HG03565 (cell line): ENCODE measurements at regions not wholly inside any gene's neighbourhood (a gene's known extent, or its start where the extent isn't known, plus 50 kb on each side); places are given as distances from the start of the nearest gene placed in this dataset.

Source experiments
- ATAC-seq: cut with Tn5 transposase; IDR thresholded peaks from one replicate; pipeline ENCODE4 v1.9.1; 2021; ENCODE audit warnings: mild to moderate bottlenecking, moderate library complexity; ENCODE audit not compliant: unreplicated experiment

DNA sequence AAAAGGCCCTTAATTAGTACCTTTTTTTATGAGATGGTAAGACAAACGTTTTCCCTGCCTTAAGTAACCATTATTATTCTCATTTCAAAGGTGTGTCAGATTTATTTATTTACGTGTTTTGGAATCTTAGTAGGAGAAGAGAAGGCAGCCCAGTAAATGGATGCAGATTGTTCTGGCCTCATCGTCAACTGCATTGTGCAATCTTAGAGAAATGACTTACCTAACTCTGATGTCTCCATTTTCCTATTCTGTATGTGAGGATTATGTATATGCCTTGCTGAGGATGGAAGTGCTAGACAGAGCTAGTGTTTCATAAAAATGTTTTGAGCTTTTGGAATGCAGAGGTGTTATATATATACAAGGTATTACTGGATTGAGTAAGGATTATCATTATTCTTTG lies 97.0 kb upstream of the JAG1 start:
- no peak for ATAC-seq

DNA sequence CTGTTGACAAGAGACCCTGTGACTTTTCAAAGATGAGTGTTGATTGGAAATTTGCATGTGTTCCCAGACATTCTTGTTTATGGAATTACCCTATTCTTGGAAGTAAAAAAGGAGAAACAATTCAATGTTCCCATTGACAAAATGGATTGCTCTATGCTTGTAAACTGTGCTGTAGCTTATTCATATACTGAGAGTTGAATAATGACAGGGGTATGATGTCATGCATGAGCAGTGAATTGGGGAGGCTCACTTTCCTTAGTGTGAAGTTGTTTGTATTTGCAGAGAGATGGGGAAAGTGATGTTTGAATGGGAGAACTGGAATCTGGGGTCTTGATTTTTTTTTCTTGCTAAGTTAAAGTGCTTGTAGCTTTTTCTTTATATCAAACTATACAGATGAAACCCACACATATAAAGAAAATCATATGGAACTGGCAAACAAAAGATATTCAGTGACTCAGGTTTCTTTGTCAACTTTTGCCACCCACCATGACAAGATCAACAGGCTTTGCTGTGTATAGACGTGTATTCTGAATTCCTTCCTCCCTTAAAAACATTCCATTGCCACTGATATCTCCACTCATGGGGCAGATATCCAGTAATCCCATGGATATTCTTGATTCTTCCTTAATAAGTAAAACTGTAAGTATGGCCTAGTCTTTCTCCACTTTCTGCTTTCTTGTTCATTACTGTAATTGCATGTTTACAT lies 97.8 kb upstream of the JAG1 start:
- ATAC-seq = no peak

DNA sequence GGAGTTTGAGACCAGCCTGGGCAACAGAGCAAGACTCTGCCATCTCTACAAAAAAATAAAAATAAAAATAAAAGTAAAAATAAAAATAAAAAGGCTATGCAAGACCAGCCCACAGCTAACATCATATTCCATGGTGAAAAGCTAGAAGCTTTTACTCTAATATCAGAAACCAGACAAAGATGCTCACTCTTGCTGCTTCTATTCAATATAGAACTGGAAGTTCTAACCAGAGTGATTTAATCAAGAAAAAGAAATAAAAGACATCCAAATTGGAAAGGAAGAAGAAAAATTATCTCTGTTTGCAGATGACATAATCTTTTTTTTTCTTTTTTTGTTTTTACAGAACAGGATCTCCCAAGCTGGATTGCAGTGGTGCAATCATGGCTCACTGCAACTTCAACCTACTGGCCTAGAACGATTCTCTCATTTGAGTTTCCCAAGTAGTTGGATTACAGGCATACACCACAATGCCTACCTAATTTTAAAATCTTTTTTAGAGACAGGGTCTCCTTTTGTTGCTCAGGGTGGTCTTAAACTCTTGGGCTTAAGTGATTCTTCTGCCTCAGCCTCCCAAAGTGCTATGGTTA lies 100.7 kb upstream of the JAG1 start:
- ATAC-seq = no peak

DNA sequence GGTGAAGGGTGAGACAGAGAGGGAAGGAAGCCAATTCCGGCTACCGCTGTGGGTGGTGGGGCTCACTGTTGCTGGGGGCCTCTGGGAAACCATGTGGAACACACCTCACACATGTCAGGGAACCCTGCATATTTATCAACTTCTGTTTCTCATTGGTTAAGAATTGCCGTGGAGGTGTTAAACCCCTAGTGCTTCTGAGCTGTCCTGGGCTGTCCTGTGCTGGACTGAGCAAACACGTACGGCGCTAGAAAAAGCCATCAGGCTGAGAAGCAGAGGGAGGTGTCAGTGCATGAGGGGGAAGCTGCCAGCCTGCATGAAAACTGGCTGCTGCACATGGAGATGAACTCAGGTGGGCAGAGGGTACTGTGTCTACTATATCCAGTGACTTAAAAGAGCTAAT lies 103.9 kb upstream of the JAG1 start:
- no peak for ATAC-seq

DNA sequence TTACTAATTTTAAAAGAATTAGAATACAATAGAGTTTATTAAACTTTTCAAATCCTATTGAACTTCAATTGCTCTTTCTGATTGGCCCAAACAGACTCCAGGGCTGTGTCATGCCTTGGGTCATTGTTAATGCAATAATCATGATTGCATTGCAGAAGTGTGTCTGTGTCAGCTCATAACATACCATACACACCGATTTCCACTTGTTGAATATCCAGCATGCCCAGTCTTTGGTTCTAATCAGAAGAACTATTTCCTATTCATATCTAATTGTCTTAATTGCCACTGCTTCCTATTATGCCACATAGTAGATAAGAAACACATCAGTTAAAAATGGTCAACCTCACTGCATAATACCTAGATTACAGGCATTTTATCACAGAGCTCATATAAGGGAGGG lies 106.1 kb upstream of the JAG1 start:
- ATAC-seq = no peak

DNA sequence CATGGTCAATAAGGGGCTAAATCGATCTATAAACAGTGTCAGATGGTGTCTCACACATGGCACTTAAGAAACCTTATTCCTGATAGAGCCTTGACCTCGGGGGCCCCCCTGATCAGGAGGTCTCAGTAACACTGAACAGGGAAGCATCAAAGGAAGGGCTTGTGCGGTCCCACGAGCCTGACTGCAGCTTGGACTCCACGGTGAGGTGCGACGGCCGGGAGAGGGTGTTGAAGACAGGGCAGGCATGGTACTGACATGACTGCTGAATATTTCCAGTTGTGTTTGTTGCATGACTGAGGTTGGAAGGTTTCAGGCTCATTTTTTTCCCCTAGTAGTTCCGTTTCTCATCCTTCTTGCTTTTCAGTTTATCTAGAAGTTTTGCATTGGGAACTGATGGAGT lies 107.1 kb upstream of the JAG1 start:
- ATAC-seq = no peak

DNA sequence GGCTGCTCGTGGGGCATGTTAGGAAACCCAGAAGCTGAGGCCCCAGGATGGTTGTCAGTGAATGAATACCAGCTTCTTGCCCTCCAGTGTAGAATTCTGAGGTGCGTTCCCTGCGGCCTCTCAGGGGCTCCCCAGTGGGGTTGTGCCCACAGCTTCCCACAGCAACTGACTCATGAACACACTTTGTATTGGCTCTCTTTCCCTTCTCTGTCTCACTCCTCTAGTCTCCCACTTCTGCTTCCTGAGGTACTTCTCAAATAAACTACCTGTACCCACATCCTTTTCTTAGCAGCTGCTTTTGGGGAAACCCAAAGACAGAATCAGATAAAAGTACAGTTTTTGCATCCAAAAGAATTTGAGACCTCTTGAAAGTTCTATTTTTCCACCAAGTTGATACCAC lies 107.7 kb upstream of the JAG1 start:
- no peak for ATAC-seq

DNA sequence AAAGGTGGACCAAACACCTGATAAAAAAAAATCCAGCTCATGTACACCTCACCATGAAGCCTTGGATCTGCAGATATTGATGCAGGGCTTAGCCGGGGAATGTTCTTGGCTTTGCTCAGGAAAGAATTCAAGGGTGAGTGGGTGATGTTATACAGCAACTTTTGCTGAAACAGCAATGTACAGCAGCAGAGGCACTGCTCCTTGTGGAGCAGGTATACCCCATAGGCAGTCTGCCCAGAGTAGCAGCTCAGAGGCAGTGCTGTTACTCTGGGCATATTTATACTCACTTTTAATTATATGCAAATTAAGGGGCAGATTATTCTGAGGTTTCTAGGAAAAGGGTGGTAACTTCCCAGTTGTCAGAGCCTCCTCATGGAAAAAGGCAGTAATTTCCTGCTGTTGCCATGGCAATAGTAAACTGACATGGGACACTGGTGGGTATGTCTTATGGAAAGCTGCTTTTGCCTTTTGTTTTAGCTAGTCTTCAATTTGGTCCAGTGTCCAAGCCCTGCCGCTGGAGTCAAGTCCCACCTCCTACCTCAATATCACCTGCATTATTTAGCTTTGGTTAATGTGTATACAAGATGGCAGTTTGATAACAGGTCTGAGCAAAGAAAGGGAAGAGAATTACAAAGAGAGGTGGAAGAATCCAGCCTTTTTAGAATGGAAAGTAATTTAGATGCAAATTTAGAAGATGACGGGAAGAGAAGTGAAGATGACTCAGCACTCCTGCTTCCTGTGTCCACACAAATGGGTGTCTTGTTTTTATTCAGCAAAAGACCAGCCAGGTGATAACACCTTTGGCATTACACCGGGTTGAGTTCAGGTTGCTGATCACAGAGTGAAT lies 110.1 kb upstream of the JAG1 start:
- ATAC-seq = no peak

DNA sequence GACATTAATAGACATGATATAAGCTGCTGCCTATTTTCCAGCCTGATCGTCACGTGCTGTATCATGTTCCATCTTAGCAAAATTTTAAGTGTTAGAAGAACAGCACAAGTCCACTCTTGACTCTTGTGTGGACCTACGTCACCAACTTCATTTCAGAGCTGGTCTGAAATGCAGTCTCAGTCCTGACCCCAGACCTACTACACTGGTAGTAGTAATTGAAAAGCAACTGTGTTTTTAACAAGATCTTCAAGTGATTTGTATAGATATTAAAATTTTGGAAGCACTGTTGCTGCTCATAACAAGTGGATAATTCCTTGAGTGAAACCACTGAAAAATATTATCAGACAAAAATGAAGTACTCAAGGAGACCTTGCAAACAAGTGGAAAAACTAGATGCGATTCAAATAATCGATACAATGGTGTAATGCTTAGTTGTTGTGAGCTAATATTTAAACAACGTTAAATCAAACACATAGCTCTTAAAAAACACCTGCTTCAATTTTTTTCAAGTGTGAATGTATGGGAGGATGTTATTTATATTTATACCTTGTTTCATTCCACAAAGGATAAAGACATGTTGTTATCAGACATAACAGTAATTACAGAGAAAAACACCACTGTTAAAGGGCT lies 110.9 kb upstream of the JAG1 start:
- no peak for ATAC-seq

DNA sequence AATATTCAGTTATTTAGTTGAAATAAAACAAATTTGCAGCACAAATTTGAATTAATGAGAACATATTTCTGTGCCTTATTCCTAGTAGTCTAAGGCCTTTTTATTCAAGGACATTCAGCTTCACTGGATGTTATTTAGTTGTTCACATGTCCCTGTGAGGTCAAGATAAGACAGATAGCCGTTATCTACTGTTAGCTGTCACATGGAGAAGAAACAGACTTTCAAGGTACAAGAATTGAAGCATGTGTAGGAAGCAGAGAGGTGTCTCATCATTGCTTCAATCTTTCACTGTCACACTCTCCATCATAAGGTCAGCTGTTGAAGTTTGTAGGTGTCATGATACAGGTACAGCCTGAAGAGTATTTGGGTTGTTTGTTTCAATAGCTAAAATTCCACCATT lies 112.9 kb upstream of the JAG1 start:
- ATAC-seq = no peak

DNA sequence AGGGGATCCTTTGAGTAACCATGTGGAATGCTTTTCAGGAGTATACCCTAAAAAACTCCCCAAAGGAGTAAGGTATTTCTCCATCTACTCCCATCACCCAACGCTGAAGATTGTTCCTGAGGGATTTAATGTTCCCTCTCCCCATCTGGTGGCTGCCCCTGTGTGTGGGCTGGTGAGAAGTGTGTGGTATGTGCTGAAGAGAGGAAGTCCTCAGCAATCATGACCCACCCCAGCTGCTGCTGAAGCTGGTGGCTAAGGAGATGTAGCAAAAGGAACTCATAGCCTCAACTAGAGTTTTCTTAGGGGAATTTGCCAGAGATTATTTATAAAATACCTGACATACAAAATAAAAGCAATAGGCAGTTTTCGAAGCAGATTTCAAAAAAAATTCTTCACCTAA lies 114.3 kb upstream of the JAG1 start:
- ATAC-seq = no peak

DNA sequence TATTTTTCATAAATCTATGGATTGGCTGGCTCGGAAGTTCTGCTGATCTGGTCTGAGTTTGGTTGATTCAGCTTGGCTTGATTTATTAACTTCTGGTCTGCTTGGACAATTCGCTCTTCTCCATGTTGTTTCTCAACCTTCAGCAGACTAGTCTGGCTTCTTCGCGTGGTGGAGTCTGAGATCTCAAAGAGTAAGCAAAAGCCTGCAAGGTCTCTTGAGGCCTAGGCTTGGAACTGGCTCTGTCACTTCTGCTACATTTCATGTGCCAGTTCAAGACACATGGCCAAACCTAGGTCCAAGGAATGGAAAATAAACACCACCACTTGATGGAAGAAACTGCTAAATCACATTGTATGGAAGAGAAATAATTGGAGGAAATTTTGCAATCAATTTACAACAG lies 115.1 kb upstream of the JAG1 start:
- ATAC-seq = no peak

DNA sequence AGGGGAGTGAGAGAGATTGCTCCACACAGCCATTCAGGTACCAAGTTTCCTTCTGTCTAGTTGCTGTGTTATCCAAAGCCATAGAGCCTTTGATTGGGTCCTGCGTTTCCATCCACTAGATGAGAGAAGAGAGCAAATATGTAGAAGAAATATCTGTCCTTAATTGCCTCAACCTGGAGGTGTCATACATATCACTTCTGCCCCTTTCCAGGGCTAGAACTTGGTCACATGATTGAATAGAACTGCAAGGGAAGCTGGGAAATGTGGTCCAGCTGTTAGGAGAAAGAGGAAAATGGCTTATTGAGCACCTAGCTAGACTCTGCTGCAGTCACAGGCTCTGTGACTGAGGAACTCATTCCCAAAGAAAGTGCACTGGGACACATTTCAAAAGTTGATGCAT lies 115.6 kb upstream of the JAG1 start:
- ATAC-seq = no peak

DNA sequence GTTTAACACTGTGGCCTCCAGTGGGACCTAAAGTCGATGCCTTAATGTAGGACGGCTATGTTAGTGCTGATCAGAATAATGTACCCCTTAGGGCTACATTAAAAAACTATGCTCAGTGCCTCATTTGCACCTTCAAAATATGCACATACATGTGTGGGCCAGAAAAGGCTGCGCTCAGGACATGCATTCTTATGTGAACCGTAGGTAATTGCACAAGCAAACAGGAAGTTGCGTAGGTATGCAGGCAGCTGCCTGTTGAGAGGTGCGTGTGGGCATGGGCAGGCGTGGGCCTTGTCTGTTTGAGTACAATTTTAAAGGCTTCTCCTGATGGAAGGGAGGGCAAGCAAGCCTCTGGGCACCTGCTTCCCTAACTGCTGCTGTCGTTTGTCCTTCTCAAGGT lies 116.2 kb upstream of the JAG1 start:
- ATAC-seq = no peak

DNA sequence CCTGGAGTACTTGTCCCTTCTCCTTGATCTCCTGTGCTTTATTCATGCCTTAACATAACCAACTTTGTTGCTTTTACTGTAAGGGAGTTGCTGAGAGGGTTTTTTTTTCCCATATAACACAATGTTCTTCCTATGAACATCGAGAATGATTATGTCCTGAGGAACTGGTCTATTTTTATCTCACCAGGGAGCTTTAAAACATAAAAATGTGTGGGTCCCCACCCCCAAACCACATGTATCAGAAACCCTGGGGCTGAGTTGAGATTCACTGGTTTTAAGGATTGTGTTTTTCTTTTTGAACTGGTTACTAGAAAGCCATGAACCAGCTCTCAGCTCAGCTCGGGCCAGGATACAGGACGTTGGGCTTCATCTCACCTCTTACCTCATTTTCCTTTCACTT lies 118.5 kb upstream of the JAG1 start:
- no peak for ATAC-seq

DNA sequence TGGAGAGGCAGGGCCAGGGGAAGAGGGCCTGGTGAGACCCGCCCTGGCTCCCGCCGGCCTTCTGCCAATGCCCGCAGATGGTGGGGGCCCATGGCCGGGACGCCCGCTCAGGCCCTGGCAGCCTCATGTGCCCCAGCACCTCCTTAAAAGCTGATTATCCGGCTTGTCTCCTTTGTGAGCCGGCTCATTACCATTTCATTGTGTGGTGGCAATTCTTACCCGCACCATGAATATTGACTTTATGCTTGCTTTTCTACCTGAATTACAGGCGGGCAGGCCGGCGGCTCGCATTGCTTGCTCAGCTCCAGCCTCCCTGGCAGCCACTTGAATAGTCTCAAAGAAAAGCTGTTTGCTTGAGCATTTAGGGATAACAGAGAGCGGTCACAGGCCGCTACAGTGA lies 120.0 kb upstream of the JAG1 start:
- no peak for ATAC-seq

DNA sequence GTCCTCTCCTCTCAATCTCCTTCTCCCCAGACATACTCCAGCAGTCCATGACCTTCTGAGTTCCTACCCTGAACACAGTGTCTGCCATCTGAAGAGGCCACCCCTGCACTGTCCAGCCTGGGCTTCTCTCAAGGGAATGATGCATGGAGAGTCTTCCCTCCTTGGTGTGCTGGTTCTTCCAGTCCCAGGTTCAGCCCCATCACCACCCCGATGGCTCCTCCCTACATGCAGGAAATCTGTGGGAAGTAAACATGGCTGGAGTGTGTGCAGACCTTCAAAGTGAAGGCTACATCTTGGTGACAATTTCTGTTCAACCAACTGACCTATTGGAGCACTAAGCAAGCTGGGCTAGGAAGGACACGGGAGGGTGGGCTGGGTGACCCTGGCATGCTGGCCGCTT lies 121.0 kb upstream of the JAG1 start:
- no peak for ATAC-seq

DNA sequence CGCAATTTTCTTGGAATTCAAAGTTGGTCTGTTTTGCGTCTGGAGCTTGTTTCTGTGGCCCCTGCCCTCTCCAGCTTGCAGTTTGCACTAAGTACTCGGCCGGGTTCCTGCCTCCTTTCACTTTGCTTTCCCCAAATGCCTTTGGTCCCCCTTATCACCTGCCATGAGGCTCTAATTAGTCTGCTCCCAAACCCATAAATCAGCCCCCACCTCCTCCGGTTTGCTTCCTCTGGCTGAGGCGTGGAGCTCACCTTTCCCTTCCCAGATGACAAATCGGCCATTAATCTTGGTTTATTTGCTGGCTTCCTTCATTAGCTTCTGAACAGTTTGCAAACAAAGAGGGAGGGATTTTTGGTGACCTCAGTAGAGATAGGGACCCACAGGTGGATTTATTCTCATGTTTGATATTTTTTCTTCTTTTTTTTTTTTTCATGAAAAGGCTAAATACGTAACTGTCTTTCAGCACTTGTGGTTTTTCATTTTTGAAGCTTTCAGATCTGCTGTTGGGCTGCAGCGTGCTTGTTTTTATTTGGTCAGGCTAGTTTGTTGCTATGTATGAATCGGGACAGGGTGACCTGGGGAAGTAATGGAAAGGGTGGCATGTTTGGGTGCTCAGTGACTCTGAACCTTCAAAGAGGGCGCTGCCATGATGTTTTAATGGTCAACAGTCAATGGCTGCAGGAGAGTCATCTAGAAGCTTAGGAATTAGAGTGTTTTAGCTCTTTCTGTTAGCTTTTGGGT lies 121.7 kb upstream of the JAG1 start:
- ATAC-seq = no peak

DNA sequence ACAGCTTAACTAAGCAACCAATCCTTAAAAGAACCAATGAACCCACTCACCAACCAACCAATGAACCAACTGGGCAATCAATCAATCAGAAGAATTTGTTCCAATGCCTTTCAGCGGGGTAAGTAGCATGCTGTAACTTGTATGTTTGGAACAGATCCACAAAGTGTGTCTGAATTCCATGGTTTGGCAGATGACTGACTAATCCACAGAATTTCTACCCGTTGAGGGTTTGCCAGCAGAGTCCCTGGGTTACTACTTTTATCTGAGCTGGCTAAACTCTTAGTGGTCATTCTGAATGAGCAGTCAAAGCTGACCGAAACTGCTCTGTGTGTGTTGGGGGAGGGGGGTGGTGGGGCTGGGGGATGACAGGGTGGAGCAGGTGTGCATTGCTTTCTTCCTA lies 125.0 kb upstream of the JAG1 start:
- ATAC-seq = no peak

DNA sequence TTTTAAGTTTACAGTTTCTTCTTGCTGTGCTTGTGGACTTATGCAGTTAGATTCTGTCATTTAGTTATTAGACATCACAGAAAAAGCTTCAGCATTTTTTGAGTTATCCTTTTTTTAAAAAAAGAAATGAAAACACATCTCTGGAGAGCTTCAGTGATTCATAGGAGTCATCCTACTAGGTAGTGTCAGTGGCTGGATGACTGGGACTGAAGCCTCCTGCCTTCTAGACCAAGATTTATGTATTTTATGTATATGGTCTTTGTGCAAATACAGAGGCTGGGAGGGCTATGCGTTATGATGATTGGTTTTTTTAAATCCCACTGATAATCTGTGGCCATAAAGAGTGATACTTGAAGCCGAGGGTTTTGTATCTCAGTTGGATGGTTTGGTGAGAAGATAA lies 125.9 kb upstream of the JAG1 start:
- no peak for ATAC-seq

DNA sequence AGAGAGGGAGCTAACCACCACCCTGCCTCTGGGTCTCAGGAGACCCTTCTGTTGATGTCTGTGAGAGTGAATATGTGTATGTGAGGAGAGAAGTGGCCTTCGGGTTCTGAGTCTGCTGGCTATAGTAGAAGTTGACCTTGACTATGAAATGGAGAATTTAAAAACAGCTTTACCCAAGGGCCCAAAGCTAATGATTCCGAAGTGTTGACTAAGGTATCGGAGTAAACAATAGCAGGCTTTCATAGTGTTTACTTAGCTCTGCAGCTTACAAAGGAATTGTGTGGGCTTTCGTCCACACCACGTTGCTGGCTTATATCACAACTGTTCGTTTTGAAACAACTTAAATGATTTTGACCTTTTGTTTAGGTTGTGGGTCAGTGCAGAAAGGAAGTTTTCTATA lies 126.5 kb upstream of the JAG1 start:
- ATAC-seq = no peak
